ENCODE measurements at regions not wholly inside any gene's neighbourhood (a gene's known extent, or its start where the extent isn't known, plus 50 kb on each side); places are given as distances from the start of the nearest gene placed in this dataset.
"Not testable (repeated sequence)": the region's sequence is repeated elsewhere in the genome, so short reads cannot be mapped to it uniquely, and the experiment has no call there.

- TF ChIP-seq YY1 (IDR thresholded peaks at IDR 0.05; ENCODE audit: insufficient read depth, insufficient read length); ZNF274 (IDR thresholded peaks at IDR 0.05; ENCODE audit: low read depth, low read length): not testable (repeated sequence)
Measured at GRCh38 chr7:65133087-65133486, 126.6 kb upstream of the ERV3-1 start.
